ENCODE measurements at regions not wholly inside any gene's neighbourhood (a gene's known extent, or its start where the extent isn't known, plus 50 kb on each side); places are given as distances from the start of the nearest gene placed in this dataset.

- Histone ChIP-seq H3K36me3 (ENCODE audit: control insufficient read depth in 2 of 4, insufficient read depth in 4 of 4, low read length in 3 of 4) (no peaks in the 10 kb centered on the region), H3K4me1 (replicated peaks in 1 of 4; ENCODE audit: control insufficient read depth in 3 of 4, insufficient read depth in 4 of 4, low read length in 3 of 4) (no peaks in the 10 kb centered on the region), H2BK12ac (ENCODE audit: low read depth, low read length) (no peak overlapping the region), H3K23ac (ENCODE audit: insufficient read length) (no peak overlapping the region), H4K91ac (replicated peaks; ENCODE audit: insufficient read length, low read length) (no peak overlapping the region), H2BK15ac (ENCODE audit: low read length) (no peak overlapping the region), H3K4me3 (ENCODE audit: extremely low read depth in 1 of 4, insufficient read depth in 2 of 4, low read depth in 3 of 4, low read length in 4 of 4) (no peak overlapping the region), H2AFZ (ENCODE audit: low read length) (no peak overlapping the region), H4K8ac (ENCODE audit: extremely low read depth, insufficient read depth, low read length) (no peak overlapping the region), H2BK120ac (replicated peaks; ENCODE audit: low read depth, low read length) (no peak overlapping the region), H3K4ac (replicated peaks; ENCODE audit: insufficient read length, low read depth, low read length) (no peak overlapping the region), H3K4me2 (ENCODE audit: insufficient read depth in 1 of 2, low read depth in 2 of 2, low read length in 2 of 2) (no peak overlapping the region), H3K27me3 (replicated peaks in 1 of 4; ENCODE audit: control insufficient read depth in 3 of 4, extremely low read depth in 1 of 4, insufficient read depth in 3 of 4, low read length in 3 of 4) (no peaks in the 10 kb centered on the region), H2BK20ac (ENCODE audit: low read length) (no peak overlapping the region), H2AK5ac (ENCODE audit: low read depth, low read length) (no peak overlapping the region), H3K14ac (ENCODE audit: insufficient read length) (no peak overlapping the region), H3K79me2 (ENCODE audit: control insufficient read depth in 1 of 2, insufficient read depth in 2 of 2, low read length in 2 of 2) (no peaks in the 10 kb centered on the region), H3K79me1 (ENCODE audit: low read depth, low read length) (no peaks in the 10 kb centered on the region), H4K20me1 (replicated peaks in 1 of 2; ENCODE audit: control insufficient read depth in 1 of 2, insufficient read depth in 2 of 2, low read length in 2 of 2) (no peaks in the 10 kb centered on the region), H3K9me3 (ENCODE audit: insufficient read depth in 2 of 2, low read depth in 1 of 2, low read length in 1 of 2) (no peaks in the 10 kb centered on the region; a peak in 1 of 4 replicates), H3K18ac (ENCODE audit: extremely low read depth, low read length) (no peak overlapping the region), H3K23me2 (ENCODE audit: low read depth, low read length) (no peaks in the 10 kb centered on the region), H3K9ac (replicated peaks in 1 of 4; ENCODE audit: extremely low read depth in 1 of 4, low read depth in 3 of 4, low read length in 3 of 4) (no peak overlapping the region), H4K5ac (ENCODE audit: insufficient read length, low read depth, low read length) (no peak overlapping the region), H3K27ac (ENCODE audit: low read depth, low read length) (no peak overlapping the region), H2BK5ac (ENCODE audit: low read depth, low read length) (no peak overlapping the region), H3K56ac (replicated peaks; ENCODE audit: insufficient read length, low read depth, low read length) (no peak overlapping the region)
- FAIRE-seq: no peak
- CTCF ChIA-PET (ENCODE audit: partially characterized antibody): no interaction called here
- 83% methylated on average over 6 of the region's 6 CpGs; no CpG with 5 or more reads in 1 of the 2 experiments for WGBS, 2 experiments (ENCODE audit: extremely low coverage in 1 of 2, insufficient coverage in 1 of 2, insufficient read length in 1 of 2, insufficient replicate concordance in 2 of 2, low coverage in 1 of 2, low lambda C conversion rate in 2 of 2, missing lambda C conversion rate in 1 of 2)
- POLR2A ChIA-PET (ENCODE audit: partially characterized antibody): no interaction called here
- no peak for DNase-seq (ENCODE audit: low read depth in 1 of 2, low spot score in 2 of 2)
- TF ChIP-seq RBBP5 (IDR thresholded peaks at IDR 0.05; ENCODE audit: borderline replicate concordance, low read depth, low read length) (no peak), HDAC2 (IDR thresholded peaks at IDR 0.05; ENCODE audit: borderline replicate concordance in 1 of 2, low read depth in 2 of 2, low read length in 2 of 2) (no peak), ASH2L (IDR thresholded peaks at IDR 0.05; ENCODE audit: low read length) (no peak), TEAD4 (IDR thresholded peaks at IDR 0.05; ENCODE audit: low read depth, low read length) (no peak), POLR2A (IDR thresholded peaks at IDR 0.05; ENCODE audit: control extremely low read depth in 1 of 2, low read depth in 2 of 2, low read length in 2 of 2) (no peak), PHF8 (conservative IDR thresholded peaks at IDR 0.05; ENCODE audit: low read depth, low read length) (no peak), SP4 (IDR thresholded peaks at IDR 0.05; ENCODE audit: low read length) (no peak), RFX5 (IDR thresholded peaks at IDR 0.05; ENCODE audit: borderline replicate concordance, low read depth, low read length) (no peak), SIN3A (conservative IDR thresholded peaks at IDR 0.05 in 1 of 2, IDR thresholded peaks at IDR 0.05 in 1 of 2; ENCODE audit: low read depth in 1 of 2, low read length in 2 of 2) (no peak), MAX (IDR thresholded peaks at IDR 0.05) (no peak), POU5F1 (IDR thresholded peaks at IDR 0.05; ENCODE audit: low read depth, low read length) (no peak), SIX5 (IDR thresholded peaks at IDR 0.05; ENCODE audit: low read depth, low read length) (no peak), FOSL1 (IDR thresholded peaks at IDR 0.05; ENCODE audit: insufficient read depth, low read depth, low read length) (no peak), TAF7 (optimal IDR thresholded peaks at IDR 0.05; ENCODE audit: borderline replicate concordance, low read depth, low read length) (no peak), EGR1 (IDR thresholded peaks at IDR 0.05; ENCODE audit: borderline replicate concordance, low read depth, low read length) (no peak), KDM5A (IDR thresholded peaks at IDR 0.05; ENCODE audit: low read length) (no peak)
These were observed 78.0 kb upstream of the SH3BP4 start for GRCh38 chr2:234873828-234874173.
